HepG2 (cell line): ENCODE measurements at regions not wholly inside any gene's neighbourhood (a gene's known extent, or its start where the extent isn't known, plus 50 kb on each side); places are given as distances from the start of the nearest gene placed in this dataset.

Experiments
- ATAC-seq: fragments of 200-7000 bp; cut with Tn5 transposase; 3 replicates; pipeline ENCODE4 v1.9.1; 2020; ENCODE audit warnings: mild to moderate bottlenecking, moderate library complexity
- BruUV-seq: library from RNA; stranded (reverse); fragments of 400-500 nt; replicated peaks from 2 replicates; lab custom pipeline; 2021; lab: Mats Ljungman, UMichigan
- CTCF ChIA-PET: fragments of 300-600 bp; formaldehyde crosslinking; extraction: SDS; loops from one replicate; lab custom pipeline; 2021; ENCODE audit warnings: low total read pairs, inconsistent platforms, low intra/inter-chr PET ratio; lab: Yijun Ruan, JAX
- POLR2A ChIA-PET: fragments of 350-600 bp; sonication (Branson Sonifier 250); formaldehyde crosslinking; loops from one replicate; lab custom pipeline; 2020; ENCODE audit warnings: antibody characterized with exemption, inconsistent platforms; lab: Yijun Ruan, JAX
- DNase-seq: peaks from one replicate; pipeline ENCODE4 v3.0.0-alpha.2; 2015; ENCODE audit warnings: low spot score
- FAIRE-seq: peaks from 3 replicates; lab custom pipeline; 2011; peaks lifted over from hg19 to GRCh38; lab: Jason Lieb, UNC
- H2AFZ ChIP-seq: one replicate; pipeline ENCODE4 v1.6.1; 2011; ENCODE audit warnings: low read length, inconsistent platforms
- H3K27ac ChIP-seq: fragments of 300-600 bp; 3 replicates; pipeline ENCODE4 v1.8.0; 2011; ENCODE audit warnings: mixed run types, mild to moderate bottlenecking, mixed read lengths, low read length, inconsistent platforms; ENCODE audit not compliant: insufficient read depth; ENCODE audit errors: extremely low read length
- H3K27me3 ChIP-seq, 2 experiments: fragments of 200-600 bp in 1 of 2; 2 replicates in 1 of 2; 3 replicates in 1 of 2; pipeline versions ENCODE4 v1.6.0 to v1.8.0; 2011; ENCODE audit warnings: low read length in 2 of 2, mild to moderate bottlenecking in 2 of 2, moderate library complexity in 2 of 2, inconsistent platforms in 1 of 2; ENCODE audit not compliant: insufficient read depth in 2 of 2, control insufficient read depth in 1 of 2
- H3K36me3 ChIP-seq, 2 experiments: fragments of 200-600 bp in 1 of 2; replicated peaks in 1 of 2; 2 replicates in 1 of 2; 3 replicates in 1 of 2; pipeline versions ENCODE4 v1.5.1 to v1.8.0; 2011; ENCODE audit warnings: low read length in 2 of 2, inconsistent platforms in 1 of 2; ENCODE audit not compliant: insufficient read depth in 2 of 2, control insufficient read depth in 1 of 2
- H3K4me1 ChIP-seq: 2 replicates; pipeline ENCODE4 v1.5.1; 2012; ENCODE audit warnings: low read length, inconsistent platforms; ENCODE audit not compliant: insufficient read depth
- H3K4me2 ChIP-seq: 2 replicates; pipeline ENCODE4 v1.6.0; 2011; ENCODE audit warnings: low read depth, low read length, inconsistent platforms
- H3K4me3 ChIP-seq, 3 experiments: fragments of 200-600 bp in 1 of 3; sonication (generic), shearing (Covaris generic) in 1 of 3; replicated peaks in 1 of 3; 2 replicates each; pipeline ENCODE4 v1.5.1; 2011 to 2016; ENCODE audit warnings: low read length in 3 of 3, inconsistent platforms in 2 of 3, low read depth in 2 of 3, mild to moderate bottlenecking in 2 of 3, control low read depth in 1 of 3, mixed read lengths in 1 of 3; ENCODE audit not compliant: insufficient read depth in 1 of 3
- H3K79me2 ChIP-seq: one replicate; pipeline ENCODE4 v1.6.1; 2011; ENCODE audit warnings: low read length, inconsistent platforms; ENCODE audit not compliant: insufficient read depth
- H3K9ac ChIP-seq: 2 replicates; pipeline ENCODE4 v1.6.0; 2011; ENCODE audit warnings: mild to moderate bottlenecking, low read depth, low read length, inconsistent platforms; ENCODE audit not compliant: insufficient read depth
- H3K9me3 ChIP-seq: 2 replicates; pipeline ENCODE4 v1.5.1; 2012; ENCODE audit warnings: mild to moderate bottlenecking, low read length
- H4K20me1 ChIP-seq: 2 replicates; pipeline ENCODE4 v1.6.0; 2011; ENCODE audit warnings: inconsistent platforms, mild to moderate bottlenecking, low read length, moderate library complexity; ENCODE audit not compliant: insufficient read depth
- THRA ChIP-seq: sonication (generic); formaldehyde crosslinking; IDR thresholded peaks from 2 replicates; pipeline ENCODE4 v1.4.0; 2020; ENCODE audit warnings: missing genetic modification reagents, borderline replicate concordance
- TOE1 ChIP-seq: sonication (generic); formaldehyde crosslinking; IDR thresholded peaks from 2 replicates; pipeline ENCODE4 v1.4.0; 2020; ENCODE audit warnings: mild to moderate bottlenecking, missing genetic modification reagents
- ZNF687 ChIP-seq: sonication (generic); formaldehyde crosslinking; IDR thresholded peaks from 2 replicates; pipeline ENCODE4 v1.5.1; 2020; ENCODE audit warnings: mild to moderate bottlenecking, missing genetic modification reagents, moderate library complexity
- WGBS: methylation state at CpG from one replicate; pipeline ENCODE4 v1.1.6; 2017; ENCODE audit warnings: low lambda C conversion rate; 5-methylcytosine and 5-hydroxymethylcytosine counted together
- in situ Hi-C: cut with HindIII; loops from 2 replicates; pipeline ENCODE4 v1.10.0; 2017; ENCODE audit warnings: low pct_unique_long_range_greater_than_20kb; ENCODE audit not compliant: extremely low pct_ligation_motif_present
- intact Hi-C: fragments of 100-400 bp; cut with micrococcal nuclease; formaldehyde crosslinking; loops from one replicate; pipeline ENCODE4 v1.10.0; 2022; ENCODE audit not compliant: unreplicated experiment

- H3K9me3 ChIP-seq, result no peaks in the 10 kb centered on the region
- BruUV-seq, result no TSS peak
- no peak overlapping the region for H3K9ac ChIP-seq
- no peaks in the 10 kb centered on the region for H4K20me1 ChIP-seq
- ChIA-PET POLR2A (no interaction called here), CTCF (no interaction called here)
- no peak overlapping the region for H3K4me3 ChIP-seq
- DNase-seq, result no peak
- in situ Hi-C loops, result no loop called here
- no peaks in the 10 kb centered on the region for H3K36me3 ChIP-seq
- 30% methylated on average over 2 of the region's 2 CpGs for WGBS
- no peak overlapping the region for H2AFZ ChIP-seq
- intact Hi-C loops, result no loop called here
- ATAC-seq, result no peak
- no peaks in the 10 kb centered on the region for H3K79me2 ChIP-seq
- no peak overlapping the region for H3K4me2 ChIP-seq
- no peaks in the 10 kb centered on the region for H3K4me1 ChIP-seq
- FAIRE-seq, result no peak
- H3K27me3 ChIP-seq, result no peaks in the 10 kb centered on the region; a peak in 1 of 5 replicates
- no peak for TF ChIP-seq TOE1 (CRISPR knock-in tag)
- no peak for TF ChIP-seq ZNF687
- H3K27ac ChIP-seq, result no peak overlapping the region
Observed at GRCh38 chr6:11922901-11923300, 89.2 kb upstream of the HIVEP1 start.

- no peak overlapping the region for H2AFZ ChIP-seq
Observed at GRCh38 chr6:11921751-11922150, 90.4 kb upstream of the HIVEP1 start.

More at GRCh38 chr6:11921751-11922150, 90.4 kb upstream of the HIVEP1 start:
- intact Hi-C loops, result no loop called here
- ATAC-seq (no peak), DNase-seq (no peak)
- no TSS peak for BruUV-seq
- Histone ChIP-seq H3K27ac (no peak overlapping the region), H3K36me3 (no peaks in the 10 kb centered on the region), H4K20me1 (no peaks in the 10 kb centered on the region), H3K9me3 (no peaks in the 10 kb centered on the region), H3K27me3 (no peaks in the 10 kb centered on the region; a peak in 1 of 5 replicates), H3K79me2 (no peaks in the 10 kb centered on the region), H3K4me1 (no peaks in the 10 kb centered on the region), H3K4me2 (no peak overlapping the region), H3K9ac (no peak overlapping the region)
- in situ Hi-C loops, result no loop called here
- POLR2A ChIA-PET, result no interaction called here
- CTCF ChIA-PET, result no interaction called here
- TF ChIP-seq THRA, result no peak
- TF ChIP-seq, all 625 proteins: peak for 0
- 89% methylated on average over 2 of the region's 2 CpGs for WGBS
- no peak for FAIRE-seq
- no peak overlapping the region for H3K4me3 ChIP-seq
